ENCODE measurements at regions not wholly inside any gene's neighbourhood (a gene's known extent, or its start where the extent isn't known, plus 50 kb on each side); places are given as distances from the start of the nearest gene placed in this dataset.
A peak's percentile ranks its signal among the peaks of the same experiment; 100 is the strongest.

- no peak for DNase-seq
- no peak overlapping the region for H3K4me3 ChIP-seq (ENCODE audit: low read length)
- H3K9me3 ChIP-seq (ENCODE audit: control insufficient read depth, low read depth, low read length): no peaks in the 10 kb centered on the region
- H3K36me3 ChIP-seq (ENCODE audit: control insufficient read depth, insufficient read depth, low read length): no peaks in the 10 kb centered on the region
- no peaks in the 10 kb centered on the region for H3K27me3 ChIP-seq (ENCODE audit: control insufficient read depth, insufficient read depth, low read length)
- no peak overlapping the region for H3K27ac ChIP-seq (ENCODE audit: low read length)
- peaks cover 28% of the 10 kb centered on the region for H3K4me1 ChIP-seq (ENCODE audit: control insufficient read depth, insufficient read depth, low read length)
- WGBS (ENCODE audit: insufficient coverage, low lambda C conversion rate): 100% methylated on average over 1 of the region's 3 CpGs
Measured at GRCh38 chr12:3994500-3994899, 121.3 kb upstream of the PARP11 start.

GRCh38 chr12:3992945-3993344 lies 119.7 kb upstream of the PARP11 start:
- Histone ChIP-seq H3K4me1 (ENCODE audit: control insufficient read depth, insufficient read depth, low read length) (peaks cover 24% of the 10 kb centered on the region), H3K27ac (ENCODE audit: low read length) (no peak overlapping the region), H3K9me3 (ENCODE audit: control insufficient read depth, low read depth, low read length) (no peaks in the 10 kb centered on the region), H3K27me3 (ENCODE audit: control insufficient read depth, insufficient read depth, low read length) (no peaks in the 10 kb centered on the region), H3K36me3 (ENCODE audit: control insufficient read depth, insufficient read depth, low read length) (no peaks in the 10 kb centered on the region), H3K4me3 (ENCODE audit: low read length) (no peak overlapping the region)
- WGBS (ENCODE audit: insufficient coverage, low lambda C conversion rate): no CpG with 5 or more reads among the region's 4 CpGs
- no peak for DNase-seq

- no peak for DNase-seq
- H3K36me3 ChIP-seq (ENCODE audit: control insufficient read depth, insufficient read depth, low read length): no peaks in the 10 kb centered on the region
- no peak overlapping the region for H3K4me3 ChIP-seq (ENCODE audit: low read length)
- no CpG with 5 or more reads among the region's 11 CpGs for WGBS (ENCODE audit: insufficient coverage, low lambda C conversion rate)
- H3K9me3 ChIP-seq (ENCODE audit: control insufficient read depth, low read depth, low read length): no peaks in the 10 kb centered on the region
- no peak overlapping the region for H3K27ac ChIP-seq (ENCODE audit: low read length)
- no peaks in the 10 kb centered on the region for H3K27me3 ChIP-seq (ENCODE audit: control insufficient read depth, insufficient read depth, low read length)
- peaks cover 19% of the 10 kb centered on the region for H3K4me1 ChIP-seq (ENCODE audit: control insufficient read depth, insufficient read depth, low read length)
Measured at GRCh38 chr12:3991798-3992580, 118.8 kb upstream of the PARP11 start.

GRCh38 chr12:3990501-3991280 lies 117.5 kb upstream of the PARP11 start:
- no peaks in the 10 kb centered on the region for H3K27me3 ChIP-seq (ENCODE audit: control insufficient read depth, insufficient read depth, low read length)
- DNase-seq: no peak
- H3K36me3 ChIP-seq (ENCODE audit: control insufficient read depth, insufficient read depth, low read length): no peaks in the 10 kb centered on the region
- peaks cover 12% of the 10 kb centered on the region for H3K4me1 ChIP-seq (ENCODE audit: control insufficient read depth, insufficient read depth, low read length)
- no peak overlapping the region for H3K27ac ChIP-seq (ENCODE audit: low read length)
- H3K4me3 ChIP-seq (ENCODE audit: low read length): no peak overlapping the region
- no peaks in the 10 kb centered on the region for H3K9me3 ChIP-seq (ENCODE audit: control insufficient read depth, low read depth, low read length)
- 92% methylated on average over 8 of the region's 26 CpGs for WGBS (ENCODE audit: insufficient coverage, low lambda C conversion rate)

GRCh38 chr12:3989218-3989550 lies 116.0 kb upstream of the PARP11 start:
- no peaks in the 10 kb centered on the region for H3K36me3 ChIP-seq (ENCODE audit: control insufficient read depth, insufficient read depth, low read length)
- H3K27me3 ChIP-seq (ENCODE audit: control insufficient read depth, insufficient read depth, low read length): no peaks in the 10 kb centered on the region
- H3K4me3 ChIP-seq (ENCODE audit: low read length): no peak overlapping the region
- H3K9me3 ChIP-seq (ENCODE audit: control insufficient read depth, low read depth, low read length): no peaks in the 10 kb centered on the region
- no CpG with 5 or more reads among the region's 2 CpGs for WGBS (ENCODE audit: insufficient coverage, low lambda C conversion rate)
- peak overlapping the region; percentile 4 for H3K27ac ChIP-seq (ENCODE audit: low read length)
- DNase-seq: no peak
- H3K4me1 ChIP-seq (ENCODE audit: control insufficient read depth, insufficient read depth, low read length): peaks cover 12% of the 10 kb centered on the region

GRCh38 chr12:3988519-3989217 lies 115.5 kb upstream of the PARP11 start:
- Histone ChIP-seq H3K9me3 (ENCODE audit: control insufficient read depth, low read depth, low read length) (peaks cover 2% of the 10 kb centered on the region), H3K4me3 (ENCODE audit: low read length) (no peak overlapping the region), H3K27ac (ENCODE audit: low read length) (peak overlapping the region; percentile 4), H3K4me1 (ENCODE audit: control insufficient read depth, insufficient read depth, low read length) (peaks cover 12% of the 10 kb centered on the region), H3K36me3 (ENCODE audit: control insufficient read depth, insufficient read depth, low read length) (no peaks in the 10 kb centered on the region), H3K27me3 (ENCODE audit: control insufficient read depth, insufficient read depth, low read length) (no peaks in the 10 kb centered on the region)
- WGBS (ENCODE audit: insufficient coverage, low lambda C conversion rate): 60% methylated on average over 1 of the region's 4 CpGs
- DNase-seq: no peak

GRCh38 chr12:3987571-3987970 lies 114.4 kb upstream of the PARP11 start:
- peaks cover 8% of the 10 kb centered on the region for H3K9me3 ChIP-seq (ENCODE audit: control insufficient read depth, low read depth, low read length)
- DNase-seq: no peak
- H3K27ac ChIP-seq (ENCODE audit: low read length): no peak overlapping the region
- WGBS (ENCODE audit: insufficient coverage, low lambda C conversion rate): no CpG with 5 or more reads among the region's 4 CpGs
- H3K4me1 ChIP-seq (ENCODE audit: control insufficient read depth, insufficient read depth, low read length): peaks cover 12% of the 10 kb centered on the region
- no peaks in the 10 kb centered on the region for H3K27me3 ChIP-seq (ENCODE audit: control insufficient read depth, insufficient read depth, low read length)
- no peak overlapping the region for H3K4me3 ChIP-seq (ENCODE audit: low read length)
- no peaks in the 10 kb centered on the region for H3K36me3 ChIP-seq (ENCODE audit: control insufficient read depth, insufficient read depth, low read length)

- WGBS (ENCODE audit: insufficient coverage, low lambda C conversion rate): 47% methylated on average over 3 of the region's 11 CpGs
- Histone ChIP-seq H3K36me3 (ENCODE audit: control insufficient read depth, insufficient read depth, low read length) (no peaks in the 10 kb centered on the region), H3K27me3 (ENCODE audit: control insufficient read depth, insufficient read depth, low read length) (no peaks in the 10 kb centered on the region), H3K27ac (ENCODE audit: low read length) (no peak overlapping the region), H3K4me1 (ENCODE audit: control insufficient read depth, insufficient read depth, low read length) (no peaks in the 10 kb centered on the region), H3K4me3 (ENCODE audit: low read length) (no peak overlapping the region), H3K9me3 (ENCODE audit: control insufficient read depth, low read depth, low read length) (peaks cover 8% of the 10 kb centered on the region)
- no peak for DNase-seq
Measured at GRCh38 chr12:3980504-3981272, 107.5 kb upstream of the PARP11 start.

GRCh38 chr12:3977621-3978020 lies 104.4 kb upstream of the PARP11 start:
- DNase-seq: no peak
- Histone ChIP-seq H3K36me3 (ENCODE audit: control insufficient read depth, insufficient read depth, low read length) (no peaks in the 10 kb centered on the region), H3K4me3 (ENCODE audit: low read length) (no peak overlapping the region), H3K27me3 (ENCODE audit: control insufficient read depth, insufficient read depth, low read length) (no peaks in the 10 kb centered on the region), H3K27ac (ENCODE audit: low read length) (no peak overlapping the region), H3K9me3 (ENCODE audit: control insufficient read depth, low read depth, low read length) (no peaks in the 10 kb centered on the region), H3K4me1 (ENCODE audit: control insufficient read depth, insufficient read depth, low read length) (no peaks in the 10 kb centered on the region)
- WGBS (ENCODE audit: insufficient coverage, low lambda C conversion rate): no CpG with 5 or more reads among the region's 2 CpGs

GRCh38 chr12:3976351-3976938 lies 103.2 kb upstream of the PARP11 start:
- no peak for DNase-seq
- Histone ChIP-seq H3K36me3 (ENCODE audit: control insufficient read depth, insufficient read depth, low read length) (no peaks in the 10 kb centered on the region), H3K9me3 (ENCODE audit: control insufficient read depth, low read depth, low read length) (no peaks in the 10 kb centered on the region), H3K4me1 (ENCODE audit: control insufficient read depth, insufficient read depth, low read length) (no peaks in the 10 kb centered on the region), H3K27me3 (ENCODE audit: control insufficient read depth, insufficient read depth, low read length) (no peaks in the 10 kb centered on the region), H3K27ac (ENCODE audit: low read length) (no peak overlapping the region), H3K4me3 (ENCODE audit: low read length) (no peak overlapping the region)
- WGBS (ENCODE audit: insufficient coverage, low lambda C conversion rate): no CpG with 5 or more reads among the region's 5 CpGs
